ENCODE measurements at regions not wholly inside any gene's neighbourhood (a gene's known extent, or its start where the extent isn't known, plus 50 kb on each side); places are given as distances from the start of the nearest gene placed in this dataset.

DNA sequence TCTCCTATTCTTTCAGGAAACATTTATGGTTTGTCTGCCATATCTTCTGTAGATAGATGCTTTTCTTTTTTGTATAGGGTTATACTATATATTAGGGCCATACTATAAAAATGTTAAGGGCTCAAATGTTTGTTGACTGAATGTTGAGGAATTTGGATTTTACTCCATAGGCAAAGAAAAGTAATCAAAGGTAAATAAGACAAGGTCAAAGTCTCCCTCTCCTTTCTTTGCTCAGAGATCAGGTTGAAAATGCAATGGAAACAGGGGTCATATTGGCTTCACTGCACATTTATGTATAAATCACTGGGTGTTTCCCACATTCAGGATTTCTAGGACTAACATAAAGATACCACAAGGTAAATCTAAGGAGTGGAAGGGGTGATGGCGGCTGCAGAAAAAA, 291.4 kb upstream of the FZD8 start:
- ATAC-seq (no peak), DNase-seq (ENCODE audit: low read depth, low spot score) (no peak), FAIRE-seq (no peak)
- H3K9ac ChIP-seq (ENCODE audit: control insufficient read depth, insufficient read depth, low read length), result no peak overlapping the region
- no peaks in the 10 kb centered on the region for H3K9me3 ChIP-seq (replicated peaks; ENCODE audit: control insufficient read depth, insufficient read depth, low read length)
- H3K36me3 ChIP-seq (ENCODE audit: control insufficient read depth in 2 of 2, insufficient read depth in 2 of 2, low read length in 1 of 2), result no peaks in the 10 kb centered on the region
- no peaks in the 10 kb centered on the region for H3K27me3 ChIP-seq (replicated peaks in 1 of 2; ENCODE audit: control insufficient read depth in 2 of 2, insufficient read depth in 2 of 2, low read length in 1 of 2)
- RAD21 ChIA-PET (ENCODE audit: unreplicated experiment), result no interaction called here
- no peak overlapping the region for H3K4me3 ChIP-seq
- H2AFZ ChIP-seq (ENCODE audit: control insufficient read depth, low read depth, low read length), result no peak overlapping the region
- intact Hi-C loops (cut with micrococcal nuclease; ENCODE audit: unreplicated experiment) (no loop called here), in situ Hi-C loops (cut with MboI) (no loop called here)
- TF ChIP-seq TARDBP (IDR thresholded peaks at IDR 0.05; ENCODE audit: borderline replicate concordance) (no peak), RB1 (IDR thresholded peaks at IDR 0.05; ENCODE audit: borderline replicate concordance) (no peak), ZBED1 (IDR thresholded peaks at IDR 0.05; ENCODE audit: borderline replicate concordance) (no peak), ETV6 (conservative IDR thresholded peaks at IDR 0.05 in 1 of 2, IDR thresholded peaks at IDR 0.05 in 1 of 2; ENCODE audit: borderline replicate concordance in 1 of 2, low read depth in 1 of 2) (no peak), CHD2 (IDR thresholded peaks at IDR 0.05; ENCODE audit: borderline replicate concordance, low read depth, low read length) (no peak), TCF7 (IDR thresholded peaks at IDR 0.05; ENCODE audit: borderline replicate concordance) (no peak), NFYA (IDR thresholded peaks at IDR 0.05; ENCODE audit: borderline replicate concordance, low read depth, low read length) (no peak), ESRRA (IDR thresholded peaks at IDR 0.05; ENCODE audit: low read length) (no peak), MYB (IDR thresholded peaks at IDR 0.05; ENCODE audit: borderline replicate concordance, low read depth, low read length) (no peak), TCF3 (IDR thresholded peaks at IDR 0.05; ENCODE audit: borderline replicate concordance, insufficient read depth, low read depth, low read length) (no peak), IKZF1 (conservative IDR thresholded peaks at IDR 0.05) (no peak), RAD21 (IDR thresholded peaks at IDR 0.05; ENCODE audit: insufficient read depth, low read depth, low read length) (no peak), YY1 (IDR thresholded peaks at IDR 0.05; ENCODE audit: low read depth, low read length) (no peak), STAT1 (conservative IDR thresholded peaks at IDR 0.05) (no peak), MTA2 (IDR thresholded peaks at IDR 0.05; ENCODE audit: low read depth) (no peak), TCF12 (IDR thresholded peaks at IDR 0.05; ENCODE audit: low read depth, low read length) (no peak)
- TF ChIP-seq, protein P1, sequence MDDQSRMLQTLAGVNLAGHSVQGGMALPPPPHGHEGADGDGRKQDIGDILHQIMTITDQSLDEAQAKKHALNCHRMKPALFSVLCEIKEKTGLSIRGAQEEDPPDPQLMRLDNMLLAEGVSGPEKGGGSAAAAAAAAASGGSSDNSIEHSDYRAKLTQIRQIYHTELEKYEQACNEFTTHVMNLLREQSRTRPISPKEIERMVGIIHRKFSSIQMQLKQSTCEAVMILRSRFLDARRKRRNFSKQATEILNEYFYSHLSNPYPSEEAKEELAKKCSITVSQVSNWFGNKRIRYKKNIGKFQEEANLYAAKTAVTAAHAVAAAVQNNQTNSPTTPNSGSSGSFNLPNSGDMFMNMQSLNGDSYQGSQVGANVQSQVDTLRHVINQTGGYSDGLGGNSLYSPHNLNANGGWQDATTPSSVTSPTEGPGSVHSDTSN (IDR thresholded peaks at IDR 0.05; ENCODE audit: insufficient replicate concordance, low read depth, low read length), result no peak
- TF ChIP-seq, protein P2, sequence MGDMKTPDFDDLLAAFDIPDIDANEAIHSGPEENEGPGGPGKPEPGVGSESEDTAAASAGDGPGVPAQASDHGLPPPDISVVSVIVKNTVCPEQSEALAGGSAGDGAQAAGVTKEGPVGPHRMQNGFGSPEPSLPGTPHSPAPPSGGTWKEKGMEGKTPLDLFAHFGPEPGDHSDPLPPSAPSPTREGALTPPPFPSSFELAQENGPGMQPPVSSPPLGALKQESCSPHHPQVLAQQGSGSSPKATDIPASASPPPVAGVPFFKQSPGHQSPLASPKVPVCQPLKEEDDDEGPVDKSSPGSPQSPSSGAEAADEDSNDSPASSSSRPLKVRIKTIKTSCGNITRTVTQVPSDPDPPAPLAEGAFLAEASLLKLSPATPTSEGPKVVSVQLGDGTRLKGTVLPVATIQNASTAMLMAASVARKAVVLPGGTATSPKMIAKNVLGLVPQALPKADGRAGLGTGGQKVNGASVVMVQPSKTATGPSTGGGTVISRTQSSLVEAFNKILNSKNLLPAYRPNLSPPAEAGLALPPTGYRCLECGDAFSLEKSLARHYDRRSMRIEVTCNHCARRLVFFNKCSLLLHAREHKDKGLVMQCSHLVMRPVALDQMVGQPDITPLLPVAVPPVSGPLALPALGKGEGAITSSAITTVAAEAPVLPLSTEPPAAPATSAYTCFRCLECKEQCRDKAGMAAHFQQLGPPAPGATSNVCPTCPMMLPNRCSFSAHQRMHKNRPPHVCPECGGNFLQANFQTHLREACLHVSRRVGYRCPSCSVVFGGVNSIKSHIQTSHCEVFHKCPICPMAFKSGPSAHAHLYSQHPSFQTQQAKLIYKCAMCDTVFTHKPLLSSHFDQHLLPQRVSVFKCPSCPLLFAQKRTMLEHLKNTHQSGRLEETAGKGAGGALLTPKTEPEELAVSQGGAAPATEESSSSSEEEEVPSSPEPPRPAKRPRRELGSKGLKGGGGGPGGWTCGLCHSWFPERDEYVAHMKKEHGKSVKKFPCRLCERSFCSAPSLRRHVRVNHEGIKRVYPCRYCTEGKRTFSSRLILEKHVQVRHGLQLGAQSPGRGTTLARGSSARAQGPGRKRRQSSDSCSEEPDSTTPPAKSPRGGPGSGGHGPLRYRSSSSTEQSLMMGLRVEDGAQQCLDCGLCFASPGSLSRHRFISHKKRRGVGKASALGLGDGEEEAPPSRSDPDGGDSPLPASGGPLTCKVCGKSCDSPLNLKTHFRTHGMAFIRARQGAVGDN (IDR thresholded peaks at IDR 0.05), result no peak
- TF ChIP-seq, protein P3, sequence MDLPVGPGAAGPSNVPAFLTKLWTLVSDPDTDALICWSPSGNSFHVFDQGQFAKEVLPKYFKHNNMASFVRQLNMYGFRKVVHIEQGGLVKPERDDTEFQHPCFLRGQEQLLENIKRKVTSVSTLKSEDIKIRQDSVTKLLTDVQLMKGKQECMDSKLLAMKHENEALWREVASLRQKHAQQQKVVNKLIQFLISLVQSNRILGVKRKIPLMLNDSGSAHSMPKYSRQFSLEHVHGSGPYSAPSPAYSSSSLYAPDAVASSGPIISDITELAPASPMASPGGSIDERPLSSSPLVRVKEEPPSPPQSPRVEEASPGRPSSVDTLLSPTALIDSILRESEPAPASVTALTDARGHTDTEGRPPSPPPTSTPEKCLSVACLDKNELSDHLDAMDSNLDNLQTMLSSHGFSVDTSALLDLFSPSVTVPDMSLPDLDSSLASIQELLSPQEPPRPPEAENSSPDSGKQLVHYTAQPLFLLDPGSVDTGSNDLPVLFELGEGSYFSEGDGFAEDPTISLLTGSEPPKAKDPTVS (IDR thresholded peaks at IDR 0.05; ENCODE audit: low read depth, low read length), result no peak
- TF ChIP-seq, protein P4, sequence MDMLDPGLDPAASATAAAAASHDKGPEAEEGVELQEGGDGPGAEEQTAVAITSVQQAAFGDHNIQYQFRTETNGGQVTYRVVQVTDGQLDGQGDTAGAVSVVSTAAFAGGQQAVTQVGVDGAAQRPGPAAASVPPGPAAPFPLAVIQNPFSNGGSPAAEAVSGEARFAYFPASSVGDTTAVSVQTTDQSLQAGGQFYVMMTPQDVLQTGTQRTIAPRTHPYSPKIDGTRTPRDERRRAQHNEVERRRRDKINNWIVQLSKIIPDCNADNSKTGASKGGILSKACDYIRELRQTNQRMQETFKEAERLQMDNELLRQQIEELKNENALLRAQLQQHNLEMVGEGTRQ (IDR thresholded peaks at IDR 0.05; ENCODE audit: borderline replicate concordance, low read depth, low read length), result no peak
- H3K27ac ChIP-seq (ENCODE audit: control insufficient read depth, insufficient read depth), result no peak overlapping the region
- WGBS (ENCODE audit: insufficient coverage, insufficient replicate concordance, low lambda C conversion rate, missing lambda C conversion rate), result 0% methylated on average over 1 of the region's 1 CpG
- SMC1A ChIA-PET (ENCODE audit: uncharacterized antibody, unreplicated experiment), result no interaction called here
- H3K4me1 ChIP-seq (ENCODE audit: control insufficient read depth, insufficient read depth, low read length), result no peaks in the 10 kb centered on the region
- CTCF ChIA-PET, result no interaction called here
- POLR2A ChIA-PET, result no interaction called here
- no peaks in the 10 kb centered on the region for H4K20me1 ChIP-seq (ENCODE audit: control insufficient read depth, insufficient read depth)
- no peak overlapping the region for H3K4me2 ChIP-seq (ENCODE audit: control insufficient read depth, insufficient read depth)
- no peaks in the 10 kb centered on the region for H3K79me2 ChIP-seq (ENCODE audit: control insufficient read depth, insufficient read depth, low read length)
- no TSS peak for BruUV-seq (replicated peaks)
